H7 (cell line): ENCODE measurements at regions not wholly inside any gene's neighbourhood (a gene's known extent, or its start where the extent isn't known, plus 50 kb on each side); places are given as distances from the start of the nearest gene placed in this dataset.
A peak's percentile ranks its signal among the peaks of the same experiment; 100 is the strongest.

Experiments used
- DNase-seq: peaks from one replicate; pipeline ENCODE4 v3.0.0; 2012
- H3K27me3 ChIP-seq: 2 replicates; pipeline ENCODE4 v1.6.0; 2011; ENCODE audit warnings: mild to moderate bottlenecking, low read length; ENCODE audit not compliant: control insufficient read depth, insufficient read depth
- H3K36me3 ChIP-seq: replicated peaks from 2 replicates; pipeline ENCODE4 v1.5.1; 2011; ENCODE audit warnings: low read length; ENCODE audit not compliant: control insufficient read depth, insufficient read depth
- H3K4me3 ChIP-seq: 2 replicates; pipeline ENCODE4 v1.5.1; 2011; ENCODE audit warnings: low read depth, mild to moderate bottlenecking, control low read depth, low read length, moderate library complexity; ENCODE audit not compliant: insufficient read depth

DNA sequence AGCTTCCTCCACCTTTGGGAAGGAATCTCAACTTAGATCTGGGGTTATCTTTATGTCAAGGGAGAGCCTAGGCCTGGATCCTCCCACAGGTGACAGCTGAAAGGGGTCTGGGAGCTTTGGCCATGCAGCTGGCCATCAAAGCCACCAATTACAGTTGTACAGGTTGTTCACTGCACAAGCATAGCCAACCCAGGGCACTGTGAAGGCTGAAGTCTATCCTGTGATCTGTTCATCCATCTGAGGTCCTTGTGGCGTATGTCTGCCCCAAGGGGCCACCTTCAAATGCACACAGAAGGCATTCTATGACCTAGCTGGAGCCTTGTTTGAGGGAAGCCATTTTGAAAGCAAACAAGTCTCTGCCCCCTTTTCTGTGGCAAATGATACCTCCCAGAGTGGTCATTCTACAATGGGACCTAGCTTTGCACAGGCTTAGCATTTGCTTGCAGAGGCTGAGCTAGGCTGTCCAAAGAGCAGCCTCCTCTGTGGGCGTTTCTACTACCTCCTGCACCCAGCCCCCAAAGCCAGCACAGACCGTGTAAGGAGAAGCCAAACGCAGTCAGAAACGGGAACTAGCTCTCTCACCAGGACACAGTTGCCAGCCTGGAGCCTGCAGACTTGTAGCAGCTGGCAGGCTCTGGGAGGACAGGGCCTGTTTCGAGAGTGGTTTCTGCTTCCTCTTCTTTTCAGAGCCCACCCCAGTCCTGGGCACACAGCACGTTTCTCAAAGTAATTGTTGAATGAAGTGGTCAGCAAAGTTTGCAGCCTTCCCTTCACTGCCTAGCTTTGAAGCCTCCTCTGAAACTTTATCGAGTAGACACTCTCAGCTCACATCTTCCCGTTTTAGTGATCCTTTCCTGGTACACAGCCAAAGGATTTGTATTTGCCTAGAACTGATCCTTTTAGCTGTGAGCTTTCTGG is 157.3 kb upstream of the SMAD3 start:
- no peaks in the 10 kb centered on the region for H3K27me3 ChIP-seq
- DNase-seq = no peak
- H3K36me3 ChIP-seq = no peaks in the 10 kb centered on the region
- H3K4me3 ChIP-seq = no peak overlapping the region

DNA sequence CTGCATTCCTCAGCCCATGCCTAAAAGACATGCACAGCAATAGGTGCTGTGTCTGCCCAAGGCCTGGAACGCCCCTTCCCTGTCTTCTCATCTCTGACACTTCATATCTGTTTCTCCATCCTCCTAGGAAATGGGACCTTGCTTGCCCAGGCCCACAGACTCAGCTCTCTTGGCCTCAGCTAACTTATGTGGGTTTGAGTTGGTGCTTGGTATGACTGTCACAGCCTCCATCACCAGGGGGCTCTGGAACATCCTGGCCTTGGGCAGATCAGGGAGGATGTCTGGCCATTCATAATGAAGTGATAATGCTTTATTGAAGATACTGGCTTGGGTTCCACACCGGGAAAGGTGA is 156.7 kb upstream of the SMAD3 start:
- Histone ChIP-seq H3K4me3 (no peak overlapping the region), H3K36me3 (no peaks in the 10 kb centered on the region), H3K27me3 (no peaks in the 10 kb centered on the region)
- no peak for DNase-seq

DNA sequence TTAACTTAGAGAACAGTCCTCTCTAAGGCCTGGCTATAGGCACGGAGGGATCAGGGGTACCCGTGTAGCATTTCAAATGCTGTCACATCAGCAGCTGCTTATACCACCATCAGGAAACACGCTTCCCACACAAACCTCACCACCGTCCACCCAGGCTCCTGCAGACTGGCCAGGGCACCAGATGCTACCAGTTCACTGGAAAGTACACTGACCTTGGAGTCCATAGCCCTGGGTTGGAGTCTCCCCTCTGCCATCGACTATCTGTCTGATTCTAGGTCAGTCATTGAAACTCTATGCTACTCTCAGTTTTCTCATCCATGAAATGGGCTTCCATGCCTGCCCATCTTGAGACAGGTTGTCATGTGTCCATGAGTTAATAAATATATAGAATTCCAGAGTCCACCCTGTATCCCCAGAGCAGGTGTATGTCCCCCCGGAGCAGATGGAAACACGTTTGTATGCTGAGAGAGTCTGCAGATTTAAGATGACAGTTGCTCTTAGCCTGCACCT is 156.0 kb upstream of the SMAD3 start:
- H3K27me3 ChIP-seq = no peaks in the 10 kb centered on the region
- H3K4me3 ChIP-seq = no peak overlapping the region
- no peak for DNase-seq
- H3K36me3 ChIP-seq = no peaks in the 10 kb centered on the region

DNA sequence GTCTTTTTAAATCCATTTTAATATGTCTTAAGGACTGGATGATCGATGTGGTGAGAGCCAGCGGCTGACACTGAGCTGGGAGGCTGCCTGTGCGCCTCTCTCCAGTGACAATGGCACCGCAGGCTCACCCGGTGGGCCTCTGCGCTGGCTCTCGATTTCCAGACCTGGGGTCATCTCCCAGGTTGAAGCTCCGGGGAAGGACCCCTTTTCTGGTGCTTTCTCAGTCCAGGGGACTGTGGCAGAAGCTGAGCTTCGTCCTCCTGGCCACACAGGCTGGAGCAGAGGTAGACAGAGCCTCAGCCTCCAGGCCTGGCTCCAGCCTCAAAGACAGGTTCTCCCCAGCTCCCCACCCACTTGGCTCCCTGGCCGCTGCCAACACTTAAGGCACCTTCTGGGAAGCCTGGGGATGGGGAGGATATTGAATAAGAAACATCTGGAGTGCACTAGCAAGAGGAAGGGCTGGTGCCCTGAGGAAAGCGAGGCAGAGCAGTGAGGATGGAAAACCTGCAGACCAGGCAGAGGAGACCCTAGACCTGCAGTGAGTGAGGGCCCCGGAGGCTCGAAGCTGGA is 154.2 kb upstream of the SMAD3 start:
- Histone ChIP-seq H3K27me3 (no peaks in the 10 kb centered on the region), H3K36me3 (no peaks in the 10 kb centered on the region), H3K4me3 (no peak overlapping the region)
- no peak for DNase-seq

DNA sequence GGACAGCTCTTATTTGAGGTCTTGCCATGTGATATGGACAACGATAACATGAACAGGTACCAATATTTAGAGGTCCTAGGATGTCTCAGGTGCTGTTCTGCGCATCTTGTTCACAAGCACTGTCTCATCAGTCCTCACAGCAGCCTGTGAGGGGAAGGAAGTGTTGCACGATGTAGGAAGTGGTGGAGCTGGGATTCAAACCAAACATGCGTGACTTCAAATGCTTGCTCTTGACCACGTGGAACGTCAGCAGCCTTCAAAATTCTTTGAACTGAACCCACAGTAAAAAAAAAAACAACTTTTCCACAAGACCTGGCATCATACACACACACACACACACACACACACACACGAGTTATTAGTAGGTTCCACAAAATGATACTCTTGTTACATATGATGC is 153.4 kb upstream of the SMAD3 start:
- no peaks in the 10 kb centered on the region for H3K36me3 ChIP-seq
- no peak overlapping the region for H3K4me3 ChIP-seq
- no peaks in the 10 kb centered on the region for H3K27me3 ChIP-seq
- no peak for DNase-seq

DNA sequence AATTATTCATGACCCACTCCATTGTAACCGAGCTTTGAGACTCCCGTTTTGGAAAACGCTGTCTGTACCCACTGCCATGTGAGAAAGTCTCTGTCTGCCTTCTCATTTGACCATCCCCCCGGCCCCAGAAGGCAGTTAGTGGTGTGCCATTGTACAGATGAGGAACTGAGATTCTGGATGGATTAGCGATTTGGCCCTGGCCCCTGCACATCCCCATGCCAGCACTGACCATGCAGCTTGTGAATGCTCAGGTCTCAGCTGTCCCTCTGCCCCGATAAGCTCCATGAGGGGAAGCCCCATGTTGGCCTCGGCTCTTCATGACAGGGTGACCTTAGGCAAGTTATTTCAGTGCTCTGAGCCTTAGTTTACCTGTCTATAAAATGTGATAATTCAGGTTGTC is 153.0 kb upstream of the SMAD3 start:
- H3K27me3 ChIP-seq = no peaks in the 10 kb centered on the region
- no peak for DNase-seq
- H3K4me3 ChIP-seq = no peak overlapping the region
- H3K36me3 ChIP-seq = no peaks in the 10 kb centered on the region

DNA sequence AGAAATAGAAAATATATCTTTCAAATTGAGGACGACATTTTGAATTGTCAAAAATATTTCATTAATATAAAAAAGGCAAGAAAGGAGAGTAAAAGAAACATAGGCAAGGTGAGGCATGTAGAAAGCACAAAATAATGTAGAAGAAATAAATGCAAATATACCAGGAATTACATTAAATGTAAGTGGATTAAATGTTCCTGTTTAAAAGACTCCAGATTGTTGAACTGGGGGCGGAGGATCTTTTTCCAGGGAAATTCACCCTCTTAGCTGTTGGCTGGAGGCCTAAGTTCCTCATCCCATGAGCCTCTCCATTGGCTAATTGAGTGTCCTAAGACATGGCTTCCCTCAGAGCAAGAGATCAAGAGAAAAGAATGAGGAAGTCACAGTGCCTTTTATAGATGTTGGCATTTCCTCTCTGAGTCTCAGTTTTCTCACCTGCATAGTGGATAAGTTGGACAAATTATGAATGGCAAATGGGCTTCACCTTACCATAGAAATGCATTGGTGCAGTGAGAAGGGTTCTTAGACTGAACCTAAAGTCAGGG is 147.4 kb upstream of the SMAD3 start:
- no peak for DNase-seq
- Histone ChIP-seq H3K27me3 (no peaks in the 10 kb centered on the region), H3K36me3 (no peaks in the 10 kb centered on the region; the same call in 1 of the 2 replicates), H3K4me3 (no peak overlapping the region)

DNA sequence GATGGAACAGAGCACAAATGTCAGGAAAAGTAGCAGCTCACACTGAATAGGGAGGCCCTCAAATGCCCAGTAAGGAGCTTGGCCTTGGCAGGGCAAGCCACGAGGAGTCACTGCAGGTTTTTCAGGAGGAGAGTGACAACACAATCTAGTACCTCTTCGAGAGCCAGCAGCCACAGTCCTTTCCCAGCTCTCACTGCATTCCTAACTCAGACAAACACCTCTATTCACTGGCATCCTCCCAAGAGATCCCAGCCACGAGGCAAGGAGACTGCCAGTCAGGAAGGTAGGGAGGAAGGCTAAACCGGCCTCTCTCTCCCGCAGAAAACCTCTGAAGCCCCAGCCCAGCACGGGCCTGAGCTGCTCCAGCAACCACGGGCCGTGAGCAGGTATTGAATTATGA is 146.0 kb upstream of the SMAD3 start:
- Histone ChIP-seq H3K36me3 (no peaks in the 10 kb centered on the region; the same call in 1 of the 2 replicates), H3K27me3 (no peaks in the 10 kb centered on the region), H3K4me3 (no peak overlapping the region)
- no peak for DNase-seq

DNA sequence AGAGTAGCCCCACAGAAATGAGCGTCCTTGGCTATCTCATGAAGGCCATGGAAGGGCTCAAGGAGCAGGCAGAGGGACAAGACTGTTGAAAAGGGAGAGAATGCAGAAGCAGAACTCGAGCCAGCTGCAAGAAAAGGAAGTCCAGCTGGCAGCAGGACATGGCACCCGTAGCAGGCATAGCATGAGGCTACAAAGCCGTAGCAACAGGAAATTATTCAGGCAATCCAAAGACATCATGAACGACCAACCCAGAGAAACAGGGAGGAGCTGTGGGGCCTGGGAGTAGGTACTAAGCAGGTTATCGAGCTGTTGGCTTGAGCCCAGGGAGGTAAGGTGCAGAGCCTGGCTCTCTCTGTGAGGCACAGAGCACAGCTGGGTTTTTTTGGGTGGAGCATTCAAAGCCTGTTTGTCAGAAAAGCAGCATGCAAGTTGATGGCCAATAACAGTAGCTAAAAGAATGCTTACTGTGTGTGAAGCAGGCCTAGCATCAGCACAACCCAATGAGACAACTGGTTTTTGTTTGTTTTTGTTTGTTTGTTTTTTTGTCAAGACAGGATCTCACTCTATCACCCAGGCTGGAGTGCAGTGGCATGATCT is 144.0 kb upstream of the SMAD3 start:
- no peak for DNase-seq
- H3K4me3 ChIP-seq = no peak overlapping the region
- no peaks in the 10 kb centered on the region; the same call in 1 of the 2 replicates for H3K36me3 ChIP-seq
- no peaks in the 10 kb centered on the region; the same call in 1 of the 2 replicates for H3K27me3 ChIP-seq

DNA sequence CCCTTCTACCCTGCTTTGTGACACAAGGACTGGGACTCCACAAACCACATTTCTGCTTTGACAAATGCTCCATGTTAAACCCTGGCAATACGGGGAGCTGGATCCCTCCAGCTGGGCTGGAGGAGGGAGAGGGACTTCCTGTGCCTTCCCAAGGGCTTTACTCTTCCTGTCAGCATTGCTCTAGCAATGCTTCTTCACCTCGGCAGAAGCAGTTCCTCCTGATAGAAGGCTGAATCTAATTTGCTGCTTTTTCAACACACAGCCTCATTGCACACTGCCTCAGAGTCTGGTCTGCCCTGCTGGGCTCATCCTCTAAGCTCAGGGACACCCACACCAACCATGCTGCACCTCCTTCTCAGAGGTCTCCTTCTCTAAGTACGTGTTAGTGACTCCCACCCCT is 142.8 kb upstream of the SMAD3 start:
- no peaks in the 10 kb centered on the region; the same call in 1 of the 2 replicates for H3K27me3 ChIP-seq
- DNase-seq = no peak
- no peaks in the 10 kb centered on the region; the same call in 1 of the 2 replicates for H3K36me3 ChIP-seq
- H3K4me3 ChIP-seq = no peak overlapping the region

DNA sequence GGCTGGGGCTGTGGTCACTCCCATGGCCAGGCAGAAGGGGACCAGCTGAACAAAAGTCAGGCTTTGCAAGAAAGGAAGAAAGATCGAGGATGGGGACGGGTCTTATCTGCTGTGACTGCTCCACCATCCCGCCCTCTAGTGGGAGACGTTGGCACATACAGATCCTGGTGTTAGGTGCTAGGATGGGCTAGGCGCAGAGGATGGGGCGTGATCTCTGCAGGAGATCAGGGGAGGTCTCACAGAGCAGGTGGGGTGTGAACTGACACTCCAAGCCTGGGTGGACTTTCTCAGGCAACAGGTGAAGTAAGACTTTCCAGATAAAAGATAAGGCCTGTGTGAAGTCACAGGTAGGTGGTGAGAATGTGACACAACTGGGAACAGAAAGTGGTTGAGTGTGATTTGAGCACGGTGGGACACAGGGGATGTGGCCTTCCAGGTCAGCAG is 141.9 kb upstream of the SMAD3 start:
- peak; percentile 82 for DNase-seq
- H3K4me3 ChIP-seq = no peak overlapping the region
- H3K27me3 ChIP-seq = no peaks in the 10 kb centered on the region; the same call in 1 of the 2 replicates
- no peaks in the 10 kb centered on the region; the same call in 1 of the 2 replicates for H3K36me3 ChIP-seq

DNA sequence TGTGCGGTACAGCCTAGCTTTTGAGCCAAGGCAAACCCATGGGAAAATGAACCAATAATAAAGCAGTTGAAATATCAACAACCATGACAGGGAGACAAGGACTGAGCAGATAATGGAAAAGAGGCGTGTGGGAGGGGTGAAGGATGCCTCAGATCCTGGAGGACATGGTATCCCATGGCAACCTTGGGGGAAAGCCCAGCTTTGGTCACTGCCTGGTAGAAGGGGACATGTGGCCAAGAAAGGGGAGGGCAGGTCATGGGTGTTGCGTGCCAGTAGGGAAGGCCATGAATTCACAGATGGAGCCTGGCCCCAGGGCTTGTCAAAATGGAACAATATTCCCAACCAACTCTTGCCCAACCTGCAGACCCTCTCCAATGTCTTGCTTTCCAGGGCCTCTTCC is 140.5 kb upstream of the SMAD3 start:
- Histone ChIP-seq H3K4me3 (no peak overlapping the region), H3K27me3 (no peaks in the 10 kb centered on the region; the same call in 1 of the 2 replicates), H3K36me3 (no peaks in the 10 kb centered on the region)
- no peak for DNase-seq

DNA sequence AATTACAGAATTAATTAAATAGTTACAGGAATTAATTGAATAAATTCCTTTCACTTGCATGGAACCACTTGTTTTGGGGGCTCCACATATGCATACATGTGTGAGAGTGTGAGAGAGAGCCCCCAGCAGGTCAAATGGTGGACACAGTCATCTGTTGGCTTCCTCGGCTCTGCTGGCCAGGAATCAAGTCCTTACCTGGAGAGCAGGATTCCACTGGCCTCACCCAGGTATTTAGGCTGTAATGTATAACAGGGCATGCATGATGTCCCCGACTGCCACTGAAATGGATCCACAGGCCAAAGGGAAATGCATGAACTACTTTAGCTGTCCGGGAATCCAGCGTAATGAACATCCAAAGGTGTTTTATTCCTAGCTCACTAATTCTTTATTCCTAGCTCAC is 139.7 kb upstream of the SMAD3 start:
- H3K36me3 ChIP-seq = no peaks in the 10 kb centered on the region
- H3K4me3 ChIP-seq = no peak overlapping the region
- DNase-seq = no peak
- H3K27me3 ChIP-seq = no peaks in the 10 kb centered on the region; the same call in 1 of the 2 replicates

DNA sequence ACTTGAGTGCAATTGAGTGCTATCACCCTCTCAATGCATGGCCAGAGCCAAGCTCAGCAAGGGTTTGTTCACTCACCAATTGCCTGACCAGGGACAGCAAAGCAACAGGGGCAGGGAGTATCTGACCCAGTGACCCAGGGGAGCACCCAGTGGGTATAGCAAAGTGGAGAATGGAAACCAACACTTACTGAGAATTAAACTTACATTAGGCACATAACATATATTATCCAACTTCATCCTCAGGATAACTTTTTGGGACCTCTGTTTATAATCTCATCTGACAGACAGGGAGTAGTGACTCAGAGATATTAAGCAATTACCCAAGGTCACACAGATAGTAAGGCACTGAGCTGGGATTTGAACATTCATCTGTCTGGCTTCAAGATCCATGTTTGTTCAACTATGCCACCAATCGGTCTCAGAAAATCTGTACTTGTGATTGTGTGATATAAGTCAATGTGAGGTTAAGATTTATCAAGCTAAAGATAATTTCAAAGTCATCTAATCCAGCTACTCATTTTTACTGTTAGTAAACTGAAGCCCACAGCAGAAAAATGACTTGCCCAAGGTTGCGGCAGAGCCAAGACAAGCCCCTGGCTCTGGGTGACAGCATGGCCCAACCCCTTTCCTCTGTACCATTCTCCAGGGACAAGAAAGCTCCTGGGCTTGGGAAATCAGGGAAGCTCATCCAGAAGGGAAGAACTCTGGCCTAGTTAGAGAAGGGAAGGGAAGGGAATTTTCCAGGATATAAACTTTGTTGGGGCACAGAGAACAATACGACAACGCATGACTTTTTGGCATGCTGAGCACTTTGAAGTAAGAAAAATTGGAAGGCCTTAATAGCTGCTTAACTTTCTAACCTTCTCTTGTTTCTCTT is 138.0 kb upstream of the SMAD3 start:
- Histone ChIP-seq H3K36me3 (no peaks in the 10 kb centered on the region), H3K27me3 (no peaks in the 10 kb centered on the region; the same call in 1 of the 2 replicates), H3K4me3 (no peak overlapping the region)
- DNase-seq = no peak
